HG02678 (cell line): ENCODE measurements at regions not wholly inside any gene's neighbourhood (a gene's known extent, or its start where the extent isn't known, plus 50 kb on each side); places are given as distances from the start of the nearest gene placed in this dataset.

Experiments
- ATAC-seq: cut with Tn5 transposase; IDR thresholded peaks from one replicate; pipeline ENCODE4 v1.9.1; 2021; ENCODE audit warnings: mild to moderate bottlenecking, moderate library complexity; ENCODE audit not compliant: unreplicated experiment

DNA sequence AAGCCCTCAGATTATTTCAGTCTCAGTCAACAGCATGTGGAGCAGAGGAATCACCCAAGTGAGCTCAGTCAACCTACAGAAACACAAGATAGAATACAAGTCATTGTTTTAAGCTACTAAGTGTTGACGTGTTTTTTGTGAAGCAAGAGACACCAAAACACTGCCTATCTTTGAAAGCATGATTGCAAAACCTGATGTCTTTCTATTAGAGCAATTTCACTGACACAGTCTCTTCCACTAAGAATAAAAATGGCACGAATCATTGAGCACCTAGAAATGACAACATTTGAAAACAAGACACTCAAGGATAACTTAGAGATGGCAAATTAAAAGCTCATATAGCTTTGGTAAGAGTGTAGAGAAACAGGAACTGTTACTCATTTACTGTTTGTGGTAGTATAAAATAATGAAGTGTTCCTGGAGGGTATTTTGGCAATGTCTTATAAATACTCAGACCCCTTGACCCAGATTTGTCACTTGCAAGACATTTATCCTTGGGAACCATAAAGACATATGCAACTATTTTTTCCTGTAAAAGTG lies 407.1 kb upstream of the XYLT1 start:
- ATAC-seq = no peak

DNA sequence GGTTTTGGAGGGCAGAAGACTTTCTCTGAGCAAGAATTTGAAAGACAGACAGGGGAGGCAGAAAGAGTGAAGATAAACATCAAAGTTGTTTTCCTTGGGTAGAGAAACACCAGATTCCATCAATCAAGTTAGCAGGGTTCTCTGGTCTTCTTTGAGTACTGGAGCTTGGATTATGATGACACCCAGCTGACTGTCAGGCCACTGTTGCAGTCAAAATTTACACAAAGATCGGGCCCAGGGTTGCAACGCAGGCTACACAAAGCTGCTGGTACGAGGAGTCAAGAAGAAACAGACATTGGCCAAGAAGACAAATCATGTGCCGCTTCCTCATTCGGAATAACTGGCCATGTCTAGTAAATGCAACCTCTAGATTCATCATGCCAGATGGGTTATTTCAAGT lies 396.2 kb upstream of the XYLT1 start:
- no peak for ATAC-seq

- no peak for ATAC-seq
Measured at GRCh38 chr16:17861981-17862479, 391.3 kb upstream of the XYLT1 start.

DNA sequence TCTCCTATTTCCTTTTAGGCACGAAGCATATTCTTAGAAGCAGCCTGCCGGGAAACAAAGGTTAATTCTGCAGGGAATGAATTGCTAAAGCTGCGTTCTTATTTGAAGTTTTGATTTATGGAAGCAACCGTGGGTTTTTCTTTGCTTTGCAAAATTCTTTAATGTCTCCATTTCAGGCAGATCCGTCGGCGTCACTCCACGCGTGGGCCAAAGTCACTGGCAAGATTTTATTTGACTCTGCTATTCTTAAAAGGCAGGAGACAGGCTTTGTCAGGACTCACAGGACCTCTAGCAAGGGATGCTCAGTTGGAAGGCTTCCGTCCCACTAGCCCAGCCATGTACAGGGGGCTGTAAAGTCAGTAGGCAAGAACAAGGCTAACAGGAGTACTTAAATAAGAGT lies 387.3 kb upstream of the XYLT1 start:
- no peak for ATAC-seq

GRCh38 chr16:17853958-17854357 lies 383.2 kb upstream of the XYLT1 start:
- ATAC-seq = no peak

DNA sequence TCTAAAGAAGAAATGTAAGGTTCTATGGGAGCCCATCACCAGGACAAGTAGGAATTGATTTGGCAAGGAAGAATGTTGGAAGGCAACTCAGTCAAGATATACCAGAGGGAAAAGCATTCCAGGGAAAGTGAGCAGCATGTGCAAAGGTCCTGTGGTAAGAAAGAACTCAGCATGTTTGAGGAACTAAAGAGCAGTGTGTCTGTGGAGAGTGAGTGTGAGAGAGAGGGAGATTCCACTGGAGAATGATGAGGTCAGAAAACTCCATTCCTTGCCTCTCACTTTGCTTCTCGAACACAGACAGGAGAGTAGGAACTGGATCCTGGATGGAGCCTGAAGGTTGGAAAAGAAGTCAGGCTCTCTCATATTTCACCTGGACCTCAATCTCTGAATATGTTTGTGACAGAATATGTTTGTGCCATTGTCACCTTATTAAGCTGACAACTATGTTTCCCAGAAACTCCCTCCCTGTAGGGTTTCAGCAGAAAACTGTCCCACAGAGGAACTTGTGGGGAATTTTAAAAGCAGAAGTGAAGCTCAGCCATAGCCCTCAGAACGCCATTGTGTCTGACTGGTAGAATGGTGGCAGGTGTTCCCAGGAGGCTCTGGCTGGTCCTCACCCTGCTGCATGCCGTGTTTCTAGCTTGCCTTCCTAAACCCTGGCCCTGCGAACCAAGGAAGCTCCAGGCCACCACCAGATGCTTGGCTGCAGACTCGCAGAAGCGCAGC lies 382.4 kb upstream of the XYLT1 start:
- ATAC-seq = no peak

GRCh38 chr16:17850581-17851250 lies 380.0 kb upstream of the XYLT1 start:
- no peak for ATAC-seq

- ATAC-seq = no peak
Measured at GRCh38 chr16:17847234-17847795, 376.6 kb upstream of the XYLT1 start.

DNA sequence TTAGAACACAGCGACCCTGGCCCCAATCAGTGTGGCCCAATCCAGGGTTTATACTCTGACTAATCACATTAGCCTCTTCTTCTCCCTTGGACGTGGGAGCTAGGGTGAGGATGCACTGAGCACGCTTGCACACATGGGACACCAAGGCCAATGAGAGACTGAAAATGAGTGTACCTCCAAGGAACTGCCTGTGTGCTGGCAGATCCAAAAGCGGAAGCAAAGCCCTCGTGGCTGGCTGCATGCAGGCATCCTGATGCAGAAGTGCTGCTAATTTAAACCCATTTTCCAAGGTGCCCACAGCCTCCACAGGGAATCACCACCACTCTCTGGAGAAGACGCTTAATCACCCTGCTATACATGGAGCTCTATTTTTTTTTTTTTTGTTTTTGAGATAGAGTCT lies 375.3 kb upstream of the XYLT1 start:
- ATAC-seq = no peak

GRCh38 chr16:17845031-17845430 lies 374.3 kb upstream of the XYLT1 start:
- ATAC-seq = no peak

DNA sequence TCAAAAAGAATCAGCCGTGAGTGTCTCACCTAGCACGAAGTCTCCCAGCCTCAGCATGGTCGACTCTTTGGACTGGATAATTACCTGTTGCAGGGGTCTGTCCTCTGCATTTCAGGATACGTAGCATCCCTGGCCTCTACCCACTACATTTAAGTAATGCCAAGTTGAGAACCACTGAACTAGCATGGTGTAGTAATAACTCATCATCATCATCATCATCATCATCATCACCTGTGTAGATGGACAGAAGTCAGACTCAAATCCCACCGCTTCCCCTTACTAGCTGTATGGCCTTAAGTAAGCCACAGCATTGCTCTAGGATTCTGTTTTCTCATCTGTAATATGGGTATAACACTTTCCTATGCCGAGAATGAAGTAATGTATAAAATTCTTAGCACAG lies 373.1 kb upstream of the XYLT1 start:
- ATAC-seq = no peak

- no peak for ATAC-seq
Measured at GRCh38 chr16:17839907-17840306, 369.1 kb upstream of the XYLT1 start.

DNA sequence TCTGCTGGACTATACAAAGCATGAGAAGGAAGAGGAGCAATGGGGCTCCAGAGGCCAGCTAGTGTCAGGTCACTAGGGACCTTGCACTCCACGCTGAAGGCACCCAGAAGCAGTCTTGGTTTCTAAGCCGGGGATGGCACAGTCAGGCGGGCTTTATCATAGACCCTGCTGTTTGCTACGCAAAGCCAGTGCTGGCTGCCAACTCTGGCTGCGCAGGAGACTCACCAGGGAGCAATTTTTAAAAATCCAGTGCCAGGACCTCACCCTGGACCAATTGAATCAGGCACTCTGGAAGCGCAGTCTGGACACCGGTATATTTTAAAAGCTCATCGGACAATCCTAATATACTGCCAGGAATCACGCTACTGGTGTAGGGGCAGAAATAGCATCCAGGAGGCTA lies 368.5 kb upstream of the XYLT1 start:
- ATAC-seq = no peak

GRCh38 chr16:17836868-17837602 lies 366.3 kb upstream of the XYLT1 start:
- no peak for ATAC-seq

GRCh38 chr16:17835118-17835876 lies 364.5 kb upstream of the XYLT1 start:
- no peak for ATAC-seq

DNA sequence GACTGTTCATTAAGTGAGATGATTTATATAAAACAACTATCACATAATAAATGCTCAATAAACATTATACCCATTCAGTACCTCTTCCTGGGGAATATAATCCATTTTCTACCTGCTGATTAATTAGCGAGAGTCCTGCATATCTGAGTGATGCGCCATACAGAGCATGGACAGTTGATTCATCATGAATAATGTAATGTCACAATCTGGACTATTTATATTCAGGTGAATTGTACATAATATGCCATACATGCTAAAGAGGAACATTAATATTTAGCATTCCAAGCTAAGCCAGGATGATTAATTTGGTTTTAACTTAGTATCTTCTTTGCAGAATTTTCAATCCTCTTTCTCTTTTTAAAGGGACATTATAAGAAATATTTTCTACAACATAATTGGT lies 362.0 kb upstream of the XYLT1 start:
- ATAC-seq = no peak

DNA sequence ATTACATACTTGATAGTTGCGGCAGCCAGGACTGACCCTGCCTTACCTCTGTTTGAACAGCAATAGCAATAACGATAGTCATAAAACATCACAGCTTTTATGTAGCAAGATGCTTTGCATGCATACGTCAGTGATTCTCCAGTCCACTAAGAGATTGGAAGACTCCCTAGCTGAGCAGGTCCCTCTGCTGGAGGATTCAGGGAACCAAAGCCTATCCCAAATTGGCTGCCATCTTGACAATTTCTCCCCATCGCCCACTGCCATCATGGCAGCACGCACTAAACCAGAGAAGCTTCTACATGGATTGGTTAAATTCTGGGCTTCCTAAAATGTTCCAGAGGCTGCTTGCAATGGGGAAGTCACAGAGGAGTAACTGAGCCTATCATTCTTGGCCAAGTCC lies 360.6 kb upstream of the XYLT1 start:
- ATAC-seq = no peak

DNA sequence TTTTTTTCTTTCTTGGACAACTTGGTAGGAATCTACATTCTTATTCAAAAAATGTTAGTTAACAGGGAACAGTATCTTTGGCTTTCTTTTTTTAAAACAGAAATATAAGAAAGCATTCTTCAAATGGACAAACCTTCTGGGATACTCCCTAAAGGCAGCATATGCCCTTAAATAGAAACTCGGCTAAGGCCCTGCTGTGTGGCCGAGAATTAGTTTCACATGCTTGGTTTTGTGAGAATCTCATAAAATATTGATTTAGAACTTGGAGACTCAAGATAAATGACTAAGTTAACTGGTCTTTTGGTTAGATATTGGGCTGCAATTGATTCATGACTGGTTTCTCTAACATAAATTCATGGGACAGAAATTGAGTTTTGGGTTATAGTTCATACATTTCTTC lies 359.9 kb upstream of the XYLT1 start:
- ATAC-seq = no peak

DNA sequence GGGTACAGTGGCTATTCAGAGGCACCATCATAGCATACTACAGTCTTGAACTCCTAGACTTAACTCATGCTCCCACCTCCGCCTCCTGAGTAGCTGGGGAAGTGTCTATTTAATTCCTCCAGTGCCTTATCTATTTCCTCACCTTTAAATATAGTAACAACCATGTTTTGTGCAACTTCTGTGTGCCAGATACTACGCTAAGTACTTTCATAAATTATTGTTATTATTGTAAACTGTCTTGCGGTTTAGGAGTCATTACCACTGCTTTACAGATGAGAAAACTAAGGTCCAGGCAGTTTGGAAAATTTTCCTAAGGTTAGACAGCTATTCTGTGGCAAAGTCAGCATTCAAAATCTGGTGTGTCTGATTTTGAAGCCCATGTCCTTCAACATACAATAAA lies 359.1 kb upstream of the XYLT1 start:
- ATAC-seq = no peak

GRCh38 chr16:17828012-17828411 lies 357.3 kb upstream of the XYLT1 start:
- ATAC-seq = no peak

DNA sequence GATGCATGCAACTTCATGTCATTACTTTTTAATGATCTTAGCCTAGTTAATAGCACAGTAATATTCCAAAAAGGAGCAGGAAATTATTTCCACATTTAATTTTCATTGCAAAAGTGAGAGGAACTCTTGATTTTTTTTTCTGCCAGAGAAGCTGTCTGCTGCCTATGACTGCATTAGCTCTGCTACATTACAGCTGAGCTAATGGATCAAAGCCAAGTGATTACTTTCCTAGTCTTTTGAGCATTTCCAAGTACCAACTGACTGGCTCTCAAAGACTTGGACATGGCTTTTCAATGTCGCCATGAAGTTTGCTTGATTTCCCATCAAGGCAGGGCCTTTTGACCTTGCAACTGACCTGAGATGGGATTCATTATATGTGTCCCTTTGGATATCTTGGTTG lies 356.6 kb upstream of the XYLT1 start:
- ATAC-seq = no peak
